ENCODE measurements at regions not wholly inside any gene's neighbourhood (a gene's known extent, or its start where the extent isn't known, plus 50 kb on each side); places are given as distances from the start of the nearest gene placed in this dataset.

DNA sequence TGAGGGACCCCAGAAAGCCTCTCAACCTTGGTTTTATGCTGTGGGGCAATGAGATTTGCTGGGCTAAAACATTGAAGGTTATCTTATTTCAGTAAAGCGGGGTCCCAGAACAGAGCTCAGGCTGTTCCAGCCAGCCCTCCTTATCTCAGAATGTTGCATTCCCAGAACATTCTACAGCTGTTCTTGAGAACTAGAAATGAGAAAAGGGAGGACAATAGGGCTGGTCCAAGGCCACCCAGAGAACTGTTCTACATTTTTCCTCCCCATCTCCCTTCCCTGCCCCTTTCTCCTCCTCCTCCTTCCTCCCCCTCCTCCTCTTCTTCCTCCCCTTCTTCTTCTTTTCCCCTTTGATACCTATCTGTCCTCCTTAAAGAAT, 70.4 kb upstream of the SLC7A11 start:
- TF ChIP-seq, protein P1, sequence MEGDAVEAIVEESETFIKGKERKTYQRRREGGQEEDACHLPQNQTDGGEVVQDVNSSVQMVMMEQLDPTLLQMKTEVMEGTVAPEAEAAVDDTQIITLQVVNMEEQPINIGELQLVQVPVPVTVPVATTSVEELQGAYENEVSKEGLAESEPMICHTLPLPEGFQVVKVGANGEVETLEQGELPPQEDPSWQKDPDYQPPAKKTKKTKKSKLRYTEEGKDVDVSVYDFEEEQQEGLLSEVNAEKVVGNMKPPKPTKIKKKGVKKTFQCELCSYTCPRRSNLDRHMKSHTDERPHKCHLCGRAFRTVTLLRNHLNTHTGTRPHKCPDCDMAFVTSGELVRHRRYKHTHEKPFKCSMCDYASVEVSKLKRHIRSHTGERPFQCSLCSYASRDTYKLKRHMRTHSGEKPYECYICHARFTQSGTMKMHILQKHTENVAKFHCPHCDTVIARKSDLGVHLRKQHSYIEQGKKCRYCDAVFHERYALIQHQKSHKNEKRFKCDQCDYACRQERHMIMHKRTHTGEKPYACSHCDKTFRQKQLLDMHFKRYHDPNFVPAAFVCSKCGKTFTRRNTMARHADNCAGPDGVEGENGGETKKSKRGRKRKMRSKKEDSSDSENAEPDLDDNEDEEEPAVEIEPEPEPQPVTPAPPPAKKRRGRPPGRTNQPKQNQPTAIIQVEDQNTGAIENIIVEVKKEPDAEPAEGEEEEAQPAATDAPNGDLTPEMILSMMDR (IDR thresholded peaks at IDR 0.05): no peak
- no peak for TF ChIP-seq POLR2A (IDR thresholded peaks at IDR 0.05)

Measured in uterus (tissue), 2 donors.